ENCODE measurements at regions not wholly inside any gene's neighbourhood (a gene's known extent, or its start where the extent isn't known, plus 50 kb on each side); places are given as distances from the start of the nearest gene placed in this dataset.

GRCh38 chr16:55255733-55256282 is 68.2 kb upstream of the IRX6 start:
- H3K4me3 ChIP-seq (ENCODE audit: low read depth, low read length), result no peak overlapping the region
- no peak for DNase-seq (ENCODE audit: low read depth)
- TF ChIP-seq POLR2A (IDR thresholded peaks at IDR 0.05; ENCODE audit: extremely low read depth, insufficient read length), result no peak
- no peak for TF ChIP-seq MYC (IDR thresholded peaks at IDR 0.05; ENCODE audit: low read depth, low read length)
- TF ChIP-seq MAX (IDR thresholded peaks at IDR 0.05; ENCODE audit: low read depth, low read length), result no peak
- TF ChIP-seq CTCF (IDR thresholded peaks at IDR 0.05; ENCODE audit: low read depth, low read length), result no peak

GRCh38 chr16:55256412-55257016 is 67.5 kb upstream of the IRX6 start:
- DNase-seq (ENCODE audit: low read depth), result no peak
- TF ChIP-seq MAX (IDR thresholded peaks at IDR 0.05; ENCODE audit: low read depth, low read length) (no peak), CTCF (IDR thresholded peaks at IDR 0.05; ENCODE audit: low read depth, low read length) (no peak), MYC (IDR thresholded peaks at IDR 0.05; ENCODE audit: low read depth, low read length) (no peak), POLR2A (IDR thresholded peaks at IDR 0.05; ENCODE audit: extremely low read depth, insufficient read length) (no peak)
- no peak overlapping the region for H3K4me3 ChIP-seq (ENCODE audit: low read depth, low read length)

GRCh38 chr16:55257966-55258613 is 65.9 kb upstream of the IRX6 start:
- TF ChIP-seq CTCF (IDR thresholded peaks at IDR 0.05; ENCODE audit: low read depth, low read length) (peak; percentile 80), MYC (IDR thresholded peaks at IDR 0.05; ENCODE audit: low read depth, low read length) (no peak), MAX (IDR thresholded peaks at IDR 0.05; ENCODE audit: low read depth, low read length) (no peak)
- no peak overlapping the region for H3K4me3 ChIP-seq (ENCODE audit: low read depth, low read length)
- peak; percentile 74 for DNase-seq (ENCODE audit: low read depth)

GRCh38 chr16:55261301-55261700 is 62.7 kb upstream of the IRX6 start:
- TF ChIP-seq MYC (IDR thresholded peaks at IDR 0.05; ENCODE audit: low read depth, low read length), result no peak
- no peak for TF ChIP-seq MAX (IDR thresholded peaks at IDR 0.05; ENCODE audit: low read depth, low read length)
- no peak for TF ChIP-seq POLR2A (IDR thresholded peaks at IDR 0.05; ENCODE audit: extremely low read depth, insufficient read length)
- DNase-seq (ENCODE audit: low read depth), result no peak
- H3K4me3 ChIP-seq (ENCODE audit: low read depth, low read length), result no peak overlapping the region

GRCh38 chr16:55263271-55264250 is 60.4 kb upstream of the IRX6 start:
- no peak for TF ChIP-seq MYC (IDR thresholded peaks at IDR 0.05; ENCODE audit: low read depth, low read length)
- no peak for TF ChIP-seq CTCF (IDR thresholded peaks at IDR 0.05; ENCODE audit: low read depth, low read length)
- TF ChIP-seq MAX (IDR thresholded peaks at IDR 0.05; ENCODE audit: low read depth, low read length), result no peak
- no peak for TF ChIP-seq POLR2A (IDR thresholded peaks at IDR 0.05; ENCODE audit: extremely low read depth, insufficient read length)
- no peak for DNase-seq (ENCODE audit: low read depth)
- no peak overlapping the region for H3K4me3 ChIP-seq (ENCODE audit: low read depth, low read length)

All from NB4 (cell line).